LNCaP clone FGC (cell line): ENCODE measurements at regions not wholly inside any gene's neighbourhood (a gene's known extent, or its start where the extent isn't known, plus 50 kb on each side); places are given as distances from the start of the nearest gene placed in this dataset.

Source experiments
- DNase-seq: peaks from one replicate; pipeline ENCODE4 v3.0.0-alpha.2; 2011; ENCODE audit warnings: low read depth
- H3K4me3 ChIP-seq: 2 replicates; pipeline ENCODE4 v1.5.1; 2011; ENCODE audit warnings: mild to moderate bottlenecking, low read depth, low read length, control low read depth
- TF ChIP-seq, protein P1 (sequence below): IDR thresholded peaks from 2 replicates; pipeline ENCODE4 v1.5.1; 2012; ENCODE audit warnings: mild to moderate bottlenecking; ENCODE audit not compliant: control insufficient read depth, insufficient read depth; ENCODE audit errors: extremely low read depth

GRCh38 chr6:165791306-165791705, 128.3 kb upstream of the PDE10A start:
- TF ChIP-seq, protein P1, sequence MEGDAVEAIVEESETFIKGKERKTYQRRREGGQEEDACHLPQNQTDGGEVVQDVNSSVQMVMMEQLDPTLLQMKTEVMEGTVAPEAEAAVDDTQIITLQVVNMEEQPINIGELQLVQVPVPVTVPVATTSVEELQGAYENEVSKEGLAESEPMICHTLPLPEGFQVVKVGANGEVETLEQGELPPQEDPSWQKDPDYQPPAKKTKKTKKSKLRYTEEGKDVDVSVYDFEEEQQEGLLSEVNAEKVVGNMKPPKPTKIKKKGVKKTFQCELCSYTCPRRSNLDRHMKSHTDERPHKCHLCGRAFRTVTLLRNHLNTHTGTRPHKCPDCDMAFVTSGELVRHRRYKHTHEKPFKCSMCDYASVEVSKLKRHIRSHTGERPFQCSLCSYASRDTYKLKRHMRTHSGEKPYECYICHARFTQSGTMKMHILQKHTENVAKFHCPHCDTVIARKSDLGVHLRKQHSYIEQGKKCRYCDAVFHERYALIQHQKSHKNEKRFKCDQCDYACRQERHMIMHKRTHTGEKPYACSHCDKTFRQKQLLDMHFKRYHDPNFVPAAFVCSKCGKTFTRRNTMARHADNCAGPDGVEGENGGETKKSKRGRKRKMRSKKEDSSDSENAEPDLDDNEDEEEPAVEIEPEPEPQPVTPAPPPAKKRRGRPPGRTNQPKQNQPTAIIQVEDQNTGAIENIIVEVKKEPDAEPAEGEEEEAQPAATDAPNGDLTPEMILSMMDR: no peak
- no peak for DNase-seq
- H3K4me3 ChIP-seq: no peak overlapping the region

DNA sequence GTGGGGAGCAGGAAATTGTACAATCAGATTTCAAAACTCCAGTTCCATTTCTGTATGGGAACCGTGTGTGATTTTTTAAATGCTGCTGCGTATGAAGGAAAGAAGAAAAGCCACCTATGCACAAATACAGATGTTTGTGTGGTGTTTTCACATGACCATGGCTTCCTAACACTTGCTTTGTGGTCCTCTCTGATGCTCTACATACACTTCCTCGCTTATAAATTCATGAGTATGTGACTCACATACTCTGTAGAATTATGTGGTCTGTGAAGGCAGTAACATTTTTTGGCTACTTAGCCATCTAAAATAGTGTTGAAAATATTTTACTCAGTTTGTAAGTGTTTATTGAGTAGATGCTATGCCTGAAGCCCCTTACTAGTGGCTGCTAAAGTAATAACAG, 119.8 kb upstream of the PDE10A start:
- H3K4me3 ChIP-seq: no peak overlapping the region
- TF ChIP-seq, protein P1: no peak
- DNase-seq: no peak

GRCh38 chr6:165782134-165782533, 119.1 kb upstream of the PDE10A start:
- TF ChIP-seq, protein P1: no peak
- no peak for DNase-seq
- H3K4me3 ChIP-seq: no peak overlapping the region

DNA sequence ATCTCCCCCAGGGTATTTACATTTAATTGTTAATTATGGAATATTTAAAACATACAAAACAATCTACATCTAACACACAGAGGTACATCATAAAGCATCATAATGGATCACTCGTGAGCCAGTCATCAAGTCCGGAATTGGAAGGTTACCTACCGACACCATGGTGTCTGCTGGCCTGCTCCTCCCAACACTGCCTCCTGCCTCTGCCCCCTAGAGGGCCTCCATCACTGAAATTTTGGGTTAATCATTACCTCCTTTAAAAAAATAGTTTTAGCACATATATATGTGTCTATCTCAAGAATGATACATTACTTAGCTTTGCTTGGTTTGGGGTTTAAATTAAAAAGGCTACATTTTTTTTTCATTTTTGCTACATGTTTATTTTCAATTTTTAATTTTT, 114.6 kb upstream of the PDE10A start:
- no peak overlapping the region for H3K4me3 ChIP-seq
- DNase-seq: no peak
- TF ChIP-seq, protein P1: 0 out of 2 replicates have a peak, but pooled peaks have one; percentile 4

- H3K4me3 ChIP-seq: no peak overlapping the region
- no peak for DNase-seq
- TF ChIP-seq, protein P1: no peak
These were observed 113.7 kb upstream of the PDE10A start for GRCh38 chr6:165776691-165777090.

DNA sequence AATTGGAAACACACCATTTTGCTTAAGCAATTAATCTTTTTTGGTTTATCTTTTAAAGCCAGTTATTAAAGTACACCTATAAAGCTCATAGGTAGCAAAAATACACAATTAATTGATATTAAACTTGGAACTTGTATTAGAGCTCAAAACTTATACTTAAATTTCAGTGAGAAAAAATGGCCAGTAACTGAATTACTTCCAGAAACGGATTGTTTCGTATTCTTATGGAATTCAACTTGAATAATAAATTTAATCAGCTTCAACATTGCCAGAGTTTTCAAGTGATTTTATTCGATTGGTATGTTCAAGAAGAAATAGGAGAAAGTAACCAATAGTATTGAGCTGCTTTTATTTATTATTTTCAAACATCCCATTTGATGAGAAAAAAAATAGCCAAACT, 112.7 kb upstream of the PDE10A start:
- TF ChIP-seq, protein P1: no peak
- no peak for DNase-seq

DNA sequence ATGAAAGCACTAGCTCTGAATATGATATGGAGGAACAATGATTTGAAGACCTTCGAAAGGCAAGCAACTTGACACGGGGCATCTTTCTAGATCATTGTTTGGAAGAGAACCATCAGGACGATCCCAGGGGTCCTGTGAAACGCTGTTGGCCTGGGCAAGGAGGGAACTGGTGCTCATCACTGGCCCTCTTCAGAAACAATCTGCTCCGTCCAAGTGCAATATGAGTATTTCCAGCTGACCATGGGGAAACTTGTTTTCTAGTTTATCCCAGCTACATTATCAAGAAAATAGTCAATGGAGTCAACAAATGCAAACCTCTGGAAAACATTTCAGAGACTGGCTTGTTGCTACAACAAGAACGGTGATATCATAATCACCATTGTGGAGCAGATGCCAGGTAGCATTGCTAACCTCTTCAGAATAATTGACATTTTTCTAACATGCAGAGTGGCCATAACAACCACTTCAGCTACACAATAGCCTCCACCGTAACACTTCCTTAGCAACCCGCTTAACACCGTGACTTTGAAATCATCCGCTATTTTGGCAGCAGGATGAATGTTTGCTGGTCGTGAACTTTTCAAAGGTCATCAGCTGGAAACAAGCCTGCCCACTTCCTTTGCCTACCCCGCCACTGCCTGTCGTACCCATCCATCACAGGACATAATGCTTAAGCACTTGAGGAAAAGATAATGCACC, 112.0 kb upstream of the PDE10A start:
- TF ChIP-seq, protein P1: no peak
- no peak for DNase-seq
- H3K4me3 ChIP-seq: no peak overlapping the region

More for the DNA sequence above, 112.7 kb upstream of the PDE10A start:
- no peak overlapping the region for H3K4me3 ChIP-seq
